ENCODE measurements at regions not wholly inside any gene's neighbourhood (a gene's known extent, or its start where the extent isn't known, plus 50 kb on each side); places are given as distances from the start of the nearest gene placed in this dataset.

GRCh38 chr2:16275661-16276060 lies 335.3 kb downstream of the MYCN start:
- TF ChIP-seq CTCF (IDR thresholded peaks at IDR 0.05 in 8 of 11, conservative IDR thresholded peaks at IDR 0.05 in 3 of 11) = no peak
- TF ChIP-seq POLR2A (IDR thresholded peaks at IDR 0.05) = no peak
- no peak for TF ChIP-seq POLR2AphosphoS5 (IDR thresholded peaks at IDR 0.05)
